GM12865 (cell line): ENCODE measurements at regions not wholly inside any gene's neighbourhood (a gene's known extent, or its start where the extent isn't known, plus 50 kb on each side); places are given as distances from the start of the nearest gene placed in this dataset.
"Not testable (repeated sequence)": the region's sequence is repeated elsewhere in the genome, so short reads cannot be mapped to it uniquely, and the experiment has no call there.

ENCODE experiments used
- DNase-seq: peaks from one replicate; pipeline ENCODE4 v3.0.0; 2010; ENCODE audit warnings: low read depth
- H3K4me3 ChIP-seq: 2 replicates; pipeline ENCODE4 v1.5.1; 2011; ENCODE audit warnings: mild to moderate bottlenecking, low read depth, low read length, control low read depth
- CTCF ChIP-seq: IDR thresholded peaks from 2 replicates; pipeline ENCODE4 v1.5.1; 2011; ENCODE audit warnings: low read length, control low read depth, low read depth, inconsistent platforms; ENCODE audit not compliant: insufficient read depth; ENCODE audit errors: missing control alignments

DNA sequence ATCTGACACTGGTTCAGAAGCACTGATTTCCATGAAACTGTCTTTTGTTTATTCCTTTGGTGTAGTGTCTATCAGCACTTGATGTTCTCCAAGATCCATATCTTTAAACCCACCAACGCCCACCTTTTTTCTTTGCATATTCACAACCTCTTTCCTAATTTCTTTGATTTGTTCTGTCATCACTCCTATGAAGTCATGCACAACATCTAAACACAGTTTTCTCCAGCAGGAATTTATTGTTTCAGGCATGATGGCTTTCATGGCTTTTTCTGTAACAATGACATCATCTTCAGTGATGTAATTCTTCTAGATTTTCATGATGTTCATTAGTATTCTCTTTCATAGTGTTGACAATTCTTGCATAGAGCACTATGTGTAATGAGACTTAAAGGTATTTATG is 219.6 kb upstream of the POU1F1 start:
- DNase-seq, result no peak
- no peak overlapping the region for H3K4me3 ChIP-seq
- no peak for TF ChIP-seq CTCF

- no peak for TF ChIP-seq CTCF
- DNase-seq, result no peak
- no peak overlapping the region for H3K4me3 ChIP-seq
These were observed 217.9 kb upstream of the POU1F1 start for GRCh38 chr3:87494264-87494663.

DNA sequence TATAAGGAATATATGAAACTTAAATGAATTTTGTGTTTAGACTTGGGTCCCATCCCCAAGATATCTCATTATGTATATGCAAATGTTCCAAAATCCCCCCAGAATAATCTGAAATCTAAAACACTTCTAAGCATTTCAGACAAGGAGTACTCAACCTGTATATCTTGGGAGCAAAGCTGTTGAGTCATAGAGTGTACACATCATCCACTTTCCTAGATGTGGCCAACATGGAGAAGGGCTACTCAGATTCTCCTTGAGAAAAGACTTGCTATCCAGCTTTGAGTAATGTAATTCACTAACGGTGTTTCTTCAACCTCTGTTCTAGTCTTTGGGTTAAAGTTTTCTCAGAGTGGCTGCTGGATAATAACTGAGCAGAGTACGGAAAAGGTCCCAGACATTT is 215.5 kb upstream of the POU1F1 start:
- TF ChIP-seq CTCF, result no peak
- DNase-seq, result no peak
- H3K4me3 ChIP-seq, result no peak overlapping the region

GRCh38 chr3:87489892-87490291 is 213.5 kb upstream of the POU1F1 start:
- TF ChIP-seq CTCF, result no peak
- H3K4me3 ChIP-seq, result no peak overlapping the region
- DNase-seq, result no peak

DNA sequence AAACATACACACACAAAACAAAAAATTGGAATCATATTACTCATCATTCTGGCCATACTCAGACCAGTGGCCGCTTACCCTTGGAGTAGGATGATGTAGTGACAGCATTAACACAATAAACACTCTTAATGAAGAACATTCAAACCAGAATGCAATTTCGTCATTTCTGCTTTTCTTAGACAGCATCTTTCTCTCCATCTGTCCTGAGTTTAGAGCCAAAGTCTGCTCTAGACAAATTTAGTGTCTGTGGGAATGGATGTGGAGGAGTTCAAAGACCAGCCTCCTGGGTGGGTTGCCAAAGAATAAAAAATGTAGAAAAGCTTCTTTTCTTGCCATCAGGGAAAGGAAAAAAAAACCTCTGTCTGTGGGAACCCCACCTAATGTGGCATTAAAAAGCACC is 212.4 kb upstream of the POU1F1 start:
- DNase-seq, result no peak
- TF ChIP-seq CTCF, result no peak
- no peak overlapping the region for H3K4me3 ChIP-seq

DNA sequence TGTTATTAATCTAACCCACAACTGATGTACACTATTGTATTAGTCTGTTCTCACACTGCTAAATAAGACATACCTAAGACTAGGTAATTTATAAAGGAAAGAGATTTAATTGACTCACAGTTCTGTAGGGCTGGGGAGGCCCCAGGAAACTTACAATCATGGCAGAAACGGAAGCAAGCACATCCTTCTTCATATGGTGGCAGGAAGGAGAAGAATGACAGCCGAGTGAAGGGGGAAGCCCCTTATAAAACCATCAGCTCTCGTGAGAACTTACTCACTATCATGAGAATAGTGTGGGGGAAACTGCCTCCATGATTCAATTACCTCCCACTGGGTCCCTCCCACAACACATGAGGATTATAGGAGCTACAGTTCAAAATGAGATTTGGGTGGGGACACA is 210.3 kb upstream of the POU1F1 start:
- not testable (repeated sequence) for DNase-seq, H3K4me3 ChIP-seq

DNA sequence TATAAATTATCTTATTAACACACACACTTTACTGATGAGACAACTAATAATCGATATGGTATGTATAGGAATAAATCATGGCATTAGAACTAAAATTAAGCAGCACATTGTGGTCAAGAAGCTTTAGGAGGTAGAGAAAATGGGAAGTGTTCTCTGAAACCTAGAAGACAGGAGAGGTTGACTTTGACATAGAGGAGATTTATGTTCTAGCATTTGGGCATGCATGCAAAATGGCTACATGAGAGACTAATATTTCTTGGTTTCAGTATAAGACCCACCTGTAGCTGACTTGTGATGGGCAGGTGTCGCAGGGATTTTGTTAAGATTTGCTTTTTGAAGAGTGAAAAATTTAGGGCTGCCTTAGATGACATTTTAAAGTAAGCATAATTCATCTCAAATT is 209.7 kb upstream of the POU1F1 start:
- no peak overlapping the region for H3K4me3 ChIP-seq
- no peak for DNase-seq
- TF ChIP-seq CTCF, result no peak

GRCh38 chr3:87478716-87479115 is 202.3 kb upstream of the POU1F1 start:
- DNase-seq, result no peak
- TF ChIP-seq CTCF, result no peak
- H3K4me3 ChIP-seq, result no peak overlapping the region
